ENCODE measurements at regions not wholly inside any gene's neighbourhood (a gene's known extent, or its start where the extent isn't known, plus 50 kb on each side); places are given as distances from the start of the nearest gene placed in this dataset.

GRCh38 chr11:121800240-121800639, 315.8 kb downstream of the BLID start:
- peaks cover 17% of the 10 kb centered on the region for H3K4me1 Mint-ChIP-seq (ENCODE audit: low read depth)
- H3K4me3 Mint-ChIP-seq (ENCODE audit: low read depth) = no peak overlapping the region
- H3K9me3 Mint-ChIP-seq (ENCODE audit: low read depth) = no peaks in the 10 kb centered on the region
- no peaks in the 10 kb centered on the region for H3K27me3 Mint-ChIP-seq
- TF ChIP-seq, protein P1, sequence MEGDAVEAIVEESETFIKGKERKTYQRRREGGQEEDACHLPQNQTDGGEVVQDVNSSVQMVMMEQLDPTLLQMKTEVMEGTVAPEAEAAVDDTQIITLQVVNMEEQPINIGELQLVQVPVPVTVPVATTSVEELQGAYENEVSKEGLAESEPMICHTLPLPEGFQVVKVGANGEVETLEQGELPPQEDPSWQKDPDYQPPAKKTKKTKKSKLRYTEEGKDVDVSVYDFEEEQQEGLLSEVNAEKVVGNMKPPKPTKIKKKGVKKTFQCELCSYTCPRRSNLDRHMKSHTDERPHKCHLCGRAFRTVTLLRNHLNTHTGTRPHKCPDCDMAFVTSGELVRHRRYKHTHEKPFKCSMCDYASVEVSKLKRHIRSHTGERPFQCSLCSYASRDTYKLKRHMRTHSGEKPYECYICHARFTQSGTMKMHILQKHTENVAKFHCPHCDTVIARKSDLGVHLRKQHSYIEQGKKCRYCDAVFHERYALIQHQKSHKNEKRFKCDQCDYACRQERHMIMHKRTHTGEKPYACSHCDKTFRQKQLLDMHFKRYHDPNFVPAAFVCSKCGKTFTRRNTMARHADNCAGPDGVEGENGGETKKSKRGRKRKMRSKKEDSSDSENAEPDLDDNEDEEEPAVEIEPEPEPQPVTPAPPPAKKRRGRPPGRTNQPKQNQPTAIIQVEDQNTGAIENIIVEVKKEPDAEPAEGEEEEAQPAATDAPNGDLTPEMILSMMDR (IDR thresholded peaks at IDR 0.05; ENCODE audit: unreplicated experiment) = no peak
- no peak for DNase-seq (ENCODE audit: low spot score, unreplicated experiment)
- no peak overlapping the region for H3K27ac Mint-ChIP-seq
- no peaks in the 10 kb centered on the region for H3K36me3 Mint-ChIP-seq (ENCODE audit: insufficient read depth)

DNA sequence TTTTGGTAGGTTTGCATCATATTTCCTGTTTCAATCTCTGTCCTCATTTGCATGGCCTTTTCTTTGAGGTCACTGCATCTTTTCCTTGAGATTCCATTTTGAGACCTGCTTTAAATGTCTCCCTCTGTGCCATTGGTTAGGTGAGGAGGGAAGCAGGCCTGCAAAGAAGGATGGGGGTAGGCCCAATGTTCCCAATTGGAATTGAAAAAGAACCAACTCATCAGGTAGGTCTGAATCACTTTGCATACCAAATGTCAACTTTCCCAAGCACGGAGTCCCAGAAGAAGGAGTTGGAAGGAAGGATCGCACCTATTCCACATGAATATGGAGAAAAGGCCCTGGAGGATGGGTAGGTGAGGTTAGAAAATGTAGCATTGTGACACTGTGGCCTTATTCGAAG, 318.5 kb downstream of the BLID start:
- no peak for DNase-seq (ENCODE audit: low spot score, unreplicated experiment)
- no peaks in the 10 kb centered on the region for H3K36me3 Mint-ChIP-seq (ENCODE audit: insufficient read depth)
- H3K4me1 Mint-ChIP-seq (ENCODE audit: low read depth) = peaks cover 17% of the 10 kb centered on the region
- no peaks in the 10 kb centered on the region for H3K9me3 Mint-ChIP-seq (ENCODE audit: low read depth)
- no peak overlapping the region for H3K4me3 Mint-ChIP-seq (ENCODE audit: low read depth)
- no peaks in the 10 kb centered on the region for H3K27me3 Mint-ChIP-seq
- no peak overlapping the region for H3K27ac Mint-ChIP-seq
- TF ChIP-seq, protein P1 (IDR thresholded peaks at IDR 0.05; ENCODE audit: unreplicated experiment) = no peak

DNA sequence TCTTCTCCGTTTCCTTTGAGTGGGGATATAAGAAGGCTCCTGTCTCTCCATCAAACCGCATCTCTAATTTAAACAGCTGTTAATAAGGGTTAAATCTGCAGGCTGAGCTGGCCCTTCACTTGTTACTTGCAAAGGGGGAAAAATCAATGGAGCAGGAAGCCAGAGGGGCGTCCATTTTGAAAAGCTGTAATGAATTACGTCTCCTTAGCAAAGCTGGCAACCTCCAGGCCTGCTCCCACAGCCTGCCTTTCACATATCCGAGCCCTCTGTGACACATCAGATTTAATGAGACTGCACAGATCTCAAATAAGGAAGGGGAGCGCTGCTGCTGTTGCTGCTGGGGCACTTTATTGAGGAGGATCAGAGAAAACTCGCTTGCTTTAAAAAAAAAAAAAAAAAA, 320.8 kb downstream of the BLID start:
- no peaks in the 10 kb centered on the region for H3K4me1 Mint-ChIP-seq (ENCODE audit: low read depth)
- no peaks in the 10 kb centered on the region for H3K36me3 Mint-ChIP-seq (ENCODE audit: insufficient read depth)
- no peak overlapping the region for H3K27ac Mint-ChIP-seq
- H3K9me3 Mint-ChIP-seq (ENCODE audit: low read depth) = no peaks in the 10 kb centered on the region
- peaks cover 6% of the 10 kb centered on the region for H3K27me3 Mint-ChIP-seq
- TF ChIP-seq, protein P1 (IDR thresholded peaks at IDR 0.05; ENCODE audit: unreplicated experiment) = no peak
- no peak for DNase-seq (ENCODE audit: low spot score, unreplicated experiment)
- no peak overlapping the region for H3K4me3 Mint-ChIP-seq (ENCODE audit: low read depth)

GRCh38 chr11:121794671-121795141, 321.3 kb downstream of the BLID start:
- Mint-ChIP-seq H3K9me3 (ENCODE audit: low read depth) (no peaks in the 10 kb centered on the region), H3K4me3 (ENCODE audit: low read depth) (no peak overlapping the region), H3K4me1 (ENCODE audit: low read depth) (no peaks in the 10 kb centered on the region)

GRCh38 chr11:121793916-121794315, 322.1 kb downstream of the BLID start:
- TF ChIP-seq, protein P1 (IDR thresholded peaks at IDR 0.05; ENCODE audit: unreplicated experiment) = no peak
- Mint-ChIP-seq H3K9me3 (ENCODE audit: low read depth) (no peaks in the 10 kb centered on the region), H3K4me1 (ENCODE audit: low read depth) (no peaks in the 10 kb centered on the region), H3K36me3 (ENCODE audit: insufficient read depth) (no peaks in the 10 kb centered on the region), H3K27ac (no peak overlapping the region), H3K27me3 (peaks cover 6% of the 10 kb centered on the region), H3K4me3 (ENCODE audit: low read depth) (no peak overlapping the region)
- DNase-seq (ENCODE audit: low spot score, unreplicated experiment) = no peak

More at GRCh38 chr11:121794671-121795141, 321.3 kb downstream of the BLID start:
- Mint-ChIP-seq H3K27ac (no peak overlapping the region), H3K36me3 (ENCODE audit: insufficient read depth) (no peaks in the 10 kb centered on the region), H3K27me3 (peaks cover 6% of the 10 kb centered on the region)
- DNase-seq (ENCODE audit: low spot score, unreplicated experiment) = no peak
- TF ChIP-seq, protein P1 (IDR thresholded peaks at IDR 0.05; ENCODE audit: unreplicated experiment) = no peak

All from progenitor cell of endocrine pancreas (in vitro differentiated cells).